Keratinocyte (primary cell): ENCODE measurements at regions not wholly inside any gene's neighbourhood (a gene's known extent, or its start where the extent isn't known, plus 50 kb on each side); places are given as distances from the start of the nearest gene placed in this dataset.
"Not testable (repeated sequence)": the region's sequence is repeated elsewhere in the genome, so short reads cannot be mapped to it uniquely, and the experiment has no call there.

Experiments
- DNase-seq: peaks from one replicate; pipeline ENCODE4 v3.0.0-alpha.2; 2011; ENCODE audit warnings: low read depth, missing footprints, low spot score
- FAIRE-seq: peaks from 2 replicates; lab custom pipeline; 2011; peaks lifted over from hg19 to GRCh38; lab: Jason Lieb, UNC
- H2AFZ ChIP-seq: 2 replicates; pipeline ENCODE4 v1.6.0; 2012; ENCODE audit warnings: low read length, control low read depth, inconsistent platforms; ENCODE audit not compliant: control insufficient read depth
- H3K27ac ChIP-seq: 2 replicates; pipeline ENCODE4 v1.5.1; 2011; ENCODE audit warnings: low read length; ENCODE audit not compliant: control insufficient read depth, insufficient read depth
- H3K27me3 ChIP-seq: 3 replicates; pipeline ENCODE4 v1.6.0; 2011; ENCODE audit warnings: low read length; ENCODE audit not compliant: control insufficient read depth, insufficient read depth; ENCODE audit errors: extremely low read depth
- H3K36me3 ChIP-seq, 2 experiments: 2 replicates in 1 of 2; 3 replicates in 1 of 2; pipeline ENCODE4 v1.5.1; 2011; ENCODE audit warnings: low read length in 2 of 2, mild to moderate bottlenecking in 1 of 2; ENCODE audit not compliant: control insufficient read depth in 2 of 2, insufficient read depth in 2 of 2; ENCODE audit errors: extremely low read depth in 1 of 2
- H3K4me1 ChIP-seq: 3 replicates; pipeline ENCODE4 v1.5.1; 2011; ENCODE audit warnings: low read length; ENCODE audit not compliant: control insufficient read depth, insufficient read depth; ENCODE audit errors: extremely low read depth
- H3K4me2 ChIP-seq: 3 replicates; pipeline ENCODE4 v1.6.0; 2011; ENCODE audit warnings: low read depth, low read length; ENCODE audit not compliant: control insufficient read depth, insufficient read depth; ENCODE audit errors: extremely low read depth
- H3K4me3 ChIP-seq, 3 experiments: fragments of 200-600 bp in 1 of 3; sonication (generic) in 1 of 3; 2 replicates in 2 of 3; 3 replicates in 1 of 3; pipeline ENCODE4 v1.5.1; 2011 to 2016; ENCODE audit warnings: low read length in 3 of 3, mild to moderate bottlenecking in 3 of 3, control low read depth in 2 of 3, inconsistent platforms in 1 of 3, low read depth in 1 of 3, mixed read lengths in 1 of 3, mixed run types in 1 of 3, moderate library complexity in 1 of 3; ENCODE audit not compliant: control insufficient read depth in 2 of 3, insufficient read depth in 2 of 3; ENCODE audit errors: extremely low read depth in 1 of 3
- H3K79me2 ChIP-seq: 2 replicates; pipeline ENCODE4 v1.6.0; 2012; ENCODE audit warnings: low read length; ENCODE audit not compliant: control insufficient read depth, insufficient read depth
- H3K9ac ChIP-seq: 3 replicates; pipeline ENCODE4 v1.6.0; 2011; ENCODE audit warnings: low read length; ENCODE audit not compliant: control insufficient read depth, insufficient read depth; ENCODE audit errors: extremely low read depth
- H3K9me1 ChIP-seq: 3 replicates; pipeline ENCODE4 v1.6.0; 2011; ENCODE audit warnings: low read length; ENCODE audit not compliant: control insufficient read depth, insufficient read depth; ENCODE audit errors: extremely low read depth
- H3K9me3 ChIP-seq: 2 replicates; pipeline ENCODE4 v1.5.1; 2012; ENCODE audit warnings: low read depth, low read length; ENCODE audit not compliant: control insufficient read depth
- H4K20me1 ChIP-seq: 3 replicates; pipeline ENCODE4 v1.6.0; 2011; ENCODE audit warnings: low read length; ENCODE audit not compliant: control insufficient read depth, insufficient read depth; ENCODE audit errors: extremely low read depth
- EZH2 ChIP-seq: IDR thresholded peaks from one replicate; pipeline ENCODE4 v1.6.1; 2012; ENCODE audit warnings: inconsistent platforms, mild to moderate bottlenecking, low read length, moderate library complexity
- dilution Hi-C: fragments of 300-500 bp; cut with MboI; formaldehyde crosslinking; loops from one replicate; pipeline ENCODE4 v1.7.0; 2020; ENCODE audit warnings: low sequenced_read_pairs; ENCODE audit not compliant: extremely low pct_ligation_motif_present
- TF ChIP-seq, protein P1 (sequence below), 3 experiments: IDR thresholded peaks in 1 of 3; conservative IDR thresholded peaks in 1 of 3; optimal IDR thresholded peaks in 1 of 3; 2 replicates in 2 of 3; 3 replicates in 1 of 3; pipeline versions ENCODE3 to v1.5.1; 2011; ENCODE audit warnings: low read length in 3 of 3, mild to moderate bottlenecking in 3 of 3, moderate library complexity in 2 of 3, control low read depth in 1 of 3, inconsistent platforms in 1 of 3; ENCODE audit not compliant: insufficient read depth in 2 of 3; ENCODE audit errors: extremely low read depth in 1 of 3

DNA sequence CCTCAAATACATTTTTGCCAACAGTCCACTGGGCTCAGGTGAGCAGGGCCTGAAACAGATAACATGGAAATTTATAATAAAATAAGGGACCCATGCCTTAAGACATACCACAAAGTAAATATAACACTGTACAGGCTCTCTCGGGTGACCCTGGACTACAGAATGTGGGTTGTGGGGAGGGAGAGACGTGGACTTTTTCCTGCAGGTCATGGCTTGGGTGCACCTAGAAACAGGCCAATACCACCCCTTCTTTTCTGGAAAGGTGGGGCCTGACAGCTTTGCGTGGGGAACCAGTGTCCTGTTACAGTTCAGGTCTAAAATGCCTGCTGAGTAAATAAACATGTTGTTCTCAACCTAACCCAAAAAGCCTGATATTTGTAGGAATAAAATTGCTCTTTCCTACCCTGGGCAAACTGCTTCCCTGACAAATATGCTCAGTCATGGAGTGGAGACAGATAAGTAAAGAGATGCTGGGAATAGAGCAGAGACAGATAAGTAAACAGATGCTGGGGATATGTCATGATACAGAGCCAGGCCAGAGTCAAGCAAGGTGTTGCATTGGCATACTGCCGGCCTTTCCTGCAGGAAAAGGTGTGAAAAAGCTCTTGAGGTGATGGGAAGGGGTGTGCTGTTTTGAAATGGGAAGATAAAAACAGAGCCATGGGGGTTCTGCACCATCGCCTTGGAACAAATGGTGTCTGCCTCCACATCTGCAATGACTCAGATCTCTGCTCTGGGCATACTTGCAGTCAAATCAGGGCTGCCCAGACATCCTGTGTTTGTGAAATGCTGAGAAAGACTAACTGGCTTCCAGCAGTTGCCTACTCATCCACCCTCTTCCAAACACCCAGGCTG is 535.6 kb downstream of the KCNJ18 start:
- H3K27me3 ChIP-seq, H3K36me3 ChIP-seq, H3K9me1 ChIP-seq, DNase-seq, H3K4me2 ChIP-seq, H4K20me1 ChIP-seq, H3K4me1 ChIP-seq, dilution Hi-C loops, H2AFZ ChIP-seq, H3K9me3 ChIP-seq, H3K79me2 ChIP-seq, H3K27ac ChIP-seq, H3K9ac ChIP-seq, H3K4me3 ChIP-seq, FAIRE-seq: not testable (repeated sequence)

DNA sequence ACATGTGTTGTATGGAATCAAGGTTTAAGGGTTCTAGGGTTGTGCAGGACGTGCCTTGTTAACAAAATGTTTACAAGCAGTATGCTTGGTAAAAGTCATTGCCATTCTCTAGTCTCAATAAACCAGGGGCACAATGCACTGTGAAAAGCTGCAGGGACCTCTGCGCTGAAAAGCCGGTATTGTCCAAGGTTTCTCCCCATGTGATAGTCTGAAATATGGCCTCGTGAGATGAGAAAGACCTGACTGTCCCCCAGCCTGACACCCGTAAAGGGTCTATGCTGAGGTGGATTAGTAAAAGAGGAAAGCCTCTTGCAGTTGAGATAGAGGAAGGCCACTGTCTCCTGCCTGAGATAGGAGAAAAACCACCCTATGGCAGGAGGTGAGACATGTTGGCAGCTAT is 537.5 kb downstream of the KCNJ18 start:
- H4K20me1 ChIP-seq, H3K27me3 ChIP-seq, H3K4me1 ChIP-seq, H3K27ac ChIP-seq, H3K4me2 ChIP-seq, H3K36me3 ChIP-seq, H3K9ac ChIP-seq, FAIRE-seq, H2AFZ ChIP-seq, H3K79me2 ChIP-seq, dilution Hi-C loops, H3K4me3 ChIP-seq, DNase-seq, H3K9me3 ChIP-seq, H3K9me1 ChIP-seq: not testable (repeated sequence)

GRCh38 chr17:22233382-22233781 is 541.1 kb downstream of the KCNJ18 start:
- H3K9me1 ChIP-seq = no peaks in the 10 kb centered on the region
- no peak overlapping the region for H3K4me3 ChIP-seq
- no peak overlapping the region for H2AFZ ChIP-seq
- no peaks in the 10 kb centered on the region for H3K27me3 ChIP-seq
- TF ChIP-seq, protein P1, sequence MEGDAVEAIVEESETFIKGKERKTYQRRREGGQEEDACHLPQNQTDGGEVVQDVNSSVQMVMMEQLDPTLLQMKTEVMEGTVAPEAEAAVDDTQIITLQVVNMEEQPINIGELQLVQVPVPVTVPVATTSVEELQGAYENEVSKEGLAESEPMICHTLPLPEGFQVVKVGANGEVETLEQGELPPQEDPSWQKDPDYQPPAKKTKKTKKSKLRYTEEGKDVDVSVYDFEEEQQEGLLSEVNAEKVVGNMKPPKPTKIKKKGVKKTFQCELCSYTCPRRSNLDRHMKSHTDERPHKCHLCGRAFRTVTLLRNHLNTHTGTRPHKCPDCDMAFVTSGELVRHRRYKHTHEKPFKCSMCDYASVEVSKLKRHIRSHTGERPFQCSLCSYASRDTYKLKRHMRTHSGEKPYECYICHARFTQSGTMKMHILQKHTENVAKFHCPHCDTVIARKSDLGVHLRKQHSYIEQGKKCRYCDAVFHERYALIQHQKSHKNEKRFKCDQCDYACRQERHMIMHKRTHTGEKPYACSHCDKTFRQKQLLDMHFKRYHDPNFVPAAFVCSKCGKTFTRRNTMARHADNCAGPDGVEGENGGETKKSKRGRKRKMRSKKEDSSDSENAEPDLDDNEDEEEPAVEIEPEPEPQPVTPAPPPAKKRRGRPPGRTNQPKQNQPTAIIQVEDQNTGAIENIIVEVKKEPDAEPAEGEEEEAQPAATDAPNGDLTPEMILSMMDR (optimal IDR thresholded peaks at IDR 0.05 in 1 of 3, IDR thresholded peaks at IDR 0.05 in 1 of 3, conservative IDR thresholded peaks at IDR 0.05 in 1 of 3; ENCODE audit: extremely low read depth in 1 of 3, insufficient read depth in 2 of 3, low read length in 3 of 3) = no peak
- TF ChIP-seq EZH2 = no peak
- FAIRE-seq = no peak
- no peaks in the 10 kb centered on the region for H4K20me1 ChIP-seq
- no peak overlapping the region for H3K4me2 ChIP-seq
- dilution Hi-C loops = no loop called here
- H3K36me3 ChIP-seq = no peaks in the 10 kb centered on the region
- no peak for DNase-seq
- H3K4me1 ChIP-seq = no peaks in the 10 kb centered on the region
- no peaks in the 10 kb centered on the region for H3K79me2 ChIP-seq
- no peaks in the 10 kb centered on the region for H3K9me3 ChIP-seq
- H3K9ac ChIP-seq = no peak overlapping the region
- no peak overlapping the region for H3K27ac ChIP-seq
